NCI-H2081 (cell line): ENCODE measurements at regions not wholly inside any gene's neighbourhood (a gene's known extent, or its start where the extent isn't known, plus 50 kb on each side); places are given as distances from the start of the nearest gene placed in this dataset.
A peak's percentile ranks its signal among the peaks of the same experiment; 100 is the strongest.

Experiments
- DNase-seq, 2 experiments: peaks; one replicate each; lab custom pipeline; 2025; lab: John Stamatoyannopoulos, UW

GRCh38 chr15:29376590-29376989, 107.0 kb upstream of the NSMCE3 start:
- no peak for DNase-seq

- no peak for DNase-seq
Measured at GRCh38 chr15:29369261-29369660, 99.6 kb upstream of the NSMCE3 start.

- no peak for DNase-seq
Measured at GRCh38 chr15:29364426-29365078, 94.9 kb upstream of the NSMCE3 start.

GRCh38 chr15:29361560-29361959, 91.9 kb upstream of the NSMCE3 start:
- DNase-seq, result no peak

- DNase-seq, result no peak
Measured at GRCh38 chr15:29360152-29360551, 90.5 kb upstream of the NSMCE3 start.

GRCh38 chr15:29356786-29357185, 87.2 kb upstream of the NSMCE3 start:
- DNase-seq, result no peak

- no peak for DNase-seq
Measured at GRCh38 chr15:29355477-29355876, 85.9 kb upstream of the NSMCE3 start.

GRCh38 chr15:29352402-29352801, 82.8 kb upstream of the NSMCE3 start:
- DNase-seq, result no peak

GRCh38 chr15:29349196-29349595, 79.6 kb upstream of the NSMCE3 start:
- no peak for DNase-seq

- no peak for DNase-seq
Measured at GRCh38 chr15:29348336-29348914, 78.8 kb upstream of the NSMCE3 start.

- DNase-seq, result no peak
Measured at GRCh38 chr15:29346998-29347397, 77.4 kb upstream of the NSMCE3 start.

- peak in 1 of 2 experiments; percentile 5 for DNase-seq
Measured at GRCh38 chr15:29345549-29346525, 76.2 kb upstream of the NSMCE3 start.

- no peak for DNase-seq
Measured at GRCh38 chr15:29344474-29344873, 74.9 kb upstream of the NSMCE3 start.

GRCh38 chr15:29343229-29343628, 73.6 kb upstream of the NSMCE3 start:
- DNase-seq, result no peak

- no peak for DNase-seq
Measured at GRCh38 chr15:29342201-29342600, 72.6 kb upstream of the NSMCE3 start.

- no peak for DNase-seq
Measured at GRCh38 chr15:29337156-29337959, 67.7 kb upstream of the NSMCE3 start.

GRCh38 chr15:29334544-29334943, 64.9 kb upstream of the NSMCE3 start:
- no peak for DNase-seq

GRCh38 chr15:29333261-29333660, 63.6 kb upstream of the NSMCE3 start:
- no peak for DNase-seq

- no peak for DNase-seq
Measured at GRCh38 chr15:29331669-29332068, 62.0 kb upstream of the NSMCE3 start.

GRCh38 chr15:29331071-29331470, 61.4 kb upstream of the NSMCE3 start:
- no peak for DNase-seq

GRCh38 chr15:29324746-29325145, 55.1 kb upstream of the NSMCE3 start:
- DNase-seq, result no peak

- no peak for DNase-seq
Measured at GRCh38 chr15:29323557-29323956, 53.9 kb upstream of the NSMCE3 start.
